IMR-90 (cell line): ENCODE measurements at regions not wholly inside any gene's neighbourhood (a gene's known extent, or its start where the extent isn't known, plus 50 kb on each side); places are given as distances from the start of the nearest gene placed in this dataset.

Experiments used
- ATAC-seq: fragments of 200-7000 bp; cut with Tn5 transposase; 2 replicates; pipeline ENCODE4 v1.9.1; 2020; ENCODE audit warnings: low read depth, mild to moderate bottlenecking, moderate library complexity
- BruUV-seq: library from RNA; stranded (reverse); fragments of 400-500 nt; replicated peaks from 2 replicates; lab custom pipeline; 2021; lab: Mats Ljungman, UMichigan
- CTCF ChIA-PET: fragments of 300-600 bp; formaldehyde crosslinking; extraction: SDS; loops from one replicate; lab custom pipeline; 2021; ENCODE audit warnings: antibody characterized with exemption; lab: Yijun Ruan, JAX
- POLR2A ChIA-PET: fragments of 300-600 bp; sonication (Branson Sonifier 250); formaldehyde crosslinking; loops from one replicate; lab custom pipeline; 2022; ENCODE audit warnings: antibody characterized with exemption; ENCODE audit not compliant: unreplicated experiment; lab: Charles Lee
- DNase-seq: peaks from one replicate; pipeline ENCODE4 v3.0.0; 2013
- H2AFZ ChIP-seq: replicated peaks from 2 replicates; pipeline ENCODE3; 2013; ENCODE audit warnings: low read length, mild to moderate bottlenecking; ENCODE audit not compliant: poor library complexity
- H2AK5ac ChIP-seq: 2 replicates; pipeline ENCODE4 v1.6.1; 2013; ENCODE audit warnings: low read depth, low read length, inconsistent platforms
- H2AK9ac ChIP-seq: replicated peaks from 2 replicates; pipeline ENCODE3; 2013; ENCODE audit warnings: mild to moderate bottlenecking, low read depth, low read length, moderate library complexity; ENCODE audit not compliant: poor library complexity
- H2BK120ac ChIP-seq: 2 replicates; pipeline ENCODE4 v1.6.1; 2013; ENCODE audit warnings: low read depth, low read length, inconsistent platforms
- H2BK15ac ChIP-seq: 3 replicates; pipeline ENCODE4 v1.6.1; 2013; ENCODE audit warnings: low read depth, low read length, inconsistent platforms
- H2BK20ac ChIP-seq: 2 replicates; pipeline ENCODE4 v1.6.1; 2013; ENCODE audit warnings: low read depth, mild to moderate bottlenecking, inconsistent platforms, low read length, moderate library complexity
- H2BK5ac ChIP-seq: 2 replicates; pipeline ENCODE4 v1.6.1; 2013; ENCODE audit warnings: mild to moderate bottlenecking, low read depth, low read length, inconsistent platforms; ENCODE audit not compliant: poor library complexity, severe bottlenecking
- H3K14ac ChIP-seq: replicated peaks from 2 replicates; pipeline ENCODE4 v1.6.1; 2013; ENCODE audit warnings: low read depth, low read length, inconsistent platforms
- H3K18ac ChIP-seq: 2 replicates; pipeline ENCODE4 v1.6.1; 2013; ENCODE audit warnings: low read depth, low read length, control low read depth
- H3K23ac ChIP-seq: 2 replicates; pipeline ENCODE4 v1.6.1; 2013; ENCODE audit warnings: low read depth, low read length, inconsistent platforms
- H3K27ac ChIP-seq: 2 replicates; pipeline ENCODE4 v1.5.1; 2013; ENCODE audit warnings: mild to moderate bottlenecking, control low read depth, low read length; ENCODE audit not compliant: insufficient read depth
- H3K27me3 ChIP-seq: 2 replicates; pipeline ENCODE4 v1.6.1; 2013; ENCODE audit warnings: low read length; ENCODE audit not compliant: control insufficient read depth, insufficient read depth
- H3K36me3 ChIP-seq: 2 replicates; pipeline ENCODE4 v1.6.1; 2013; ENCODE audit warnings: low read length, mixed read lengths; ENCODE audit not compliant: control insufficient read depth, insufficient read depth
- H3K4ac ChIP-seq: 2 replicates; pipeline ENCODE4 v1.6.1; 2013; ENCODE audit warnings: low read depth, low read length, inconsistent platforms
- H3K4me1 ChIP-seq: 2 replicates; pipeline ENCODE4 v1.6.1; 2013; ENCODE audit warnings: low read length, mixed read lengths; ENCODE audit not compliant: control insufficient read depth, insufficient read depth
- H3K4me2 ChIP-seq: 2 replicates; pipeline ENCODE4 v1.6.1; 2013; ENCODE audit warnings: low read depth, mild to moderate bottlenecking, control low read depth, low read length, moderate library complexity
- H3K4me3 ChIP-seq: 2 replicates; pipeline ENCODE4 v1.5.1; 2013; ENCODE audit warnings: low read depth, mild to moderate bottlenecking, control low read depth, low read length, moderate library complexity; ENCODE audit not compliant: insufficient read depth
- H3K56ac ChIP-seq: 2 replicates; pipeline ENCODE4 v1.6.1; 2013; ENCODE audit warnings: low read length, inconsistent platforms; ENCODE audit not compliant: insufficient read depth; ENCODE audit errors: extremely low read depth
- H3K79me1 ChIP-seq, 2 experiments: 2 replicates each; pipeline ENCODE4 v1.6.1; 2013; ENCODE audit warnings: low read length in 2 of 2, inconsistent platforms in 1 of 2, low read depth in 1 of 2
- H3K9ac ChIP-seq: 2 replicates; pipeline ENCODE4 v1.6.1; 2013; ENCODE audit warnings: low read depth, low read length, control low read depth
- H3K9me1 ChIP-seq: 2 replicates; pipeline ENCODE4 v1.6.1; 2013; ENCODE audit warnings: low read length, inconsistent platforms; ENCODE audit not compliant: insufficient read depth
- H3K9me3 ChIP-seq: 2 replicates; pipeline ENCODE4 v1.6.1; 2013; ENCODE audit warnings: low read length; ENCODE audit not compliant: control insufficient read depth, insufficient read depth
- H4K20me1 ChIP-seq: 2 replicates; pipeline ENCODE4 v1.6.1; 2013; ENCODE audit warnings: low read length, inconsistent platforms; ENCODE audit not compliant: insufficient read depth
- H4K5ac ChIP-seq: 2 replicates; pipeline ENCODE4 v1.6.1; 2013; ENCODE audit warnings: mild to moderate bottlenecking, low read depth, low read length, control low read depth
- H4K8ac ChIP-seq, 2 experiments: 2 replicates each; pipeline ENCODE4 v1.6.1; 2013; ENCODE audit warnings: low read depth in 2 of 2, low read length in 2 of 2, control low read depth in 1 of 2, inconsistent platforms in 1 of 2
- H4K91ac ChIP-seq: 2 replicates; pipeline ENCODE4 v1.6.1; 2013; ENCODE audit warnings: low read depth, low read length, inconsistent platforms; ENCODE audit not compliant: insufficient read depth
- BHLHE40 ChIP-seq: fragments of 150-350 bp; IDR thresholded peaks from 2 replicates; pipeline ENCODE4 v1.6.1; 2016; ENCODE audit warnings: mild to moderate bottlenecking, low read depth, low read length
- CEBPB ChIP-seq: IDR thresholded peaks from 2 replicates; pipeline ENCODE4 v1.6.1; 2012; ENCODE audit warnings: low read depth, low read length, improper control_type of control experiment
- MAFK ChIP-seq: IDR thresholded peaks from 2 replicates; pipeline ENCODE4 v1.6.1; 2012; ENCODE audit warnings: low read depth, low read length, improper control_type of control experiment
- MAZ ChIP-seq: IDR thresholded peaks from 2 replicates; pipeline ENCODE4 v1.6.1; 2012; ENCODE audit warnings: low read depth, mild to moderate bottlenecking, low read length, improper control_type of control experiment, moderate library complexity, borderline replicate concordance
- NFE2L2 ChIP-seq: fragments of 150-350 bp; IDR thresholded peaks from 2 replicates; pipeline ENCODE4 v1.6.1; 2016; ENCODE audit warnings: low read depth, mild to moderate bottlenecking, low read length
- POLR2A ChIP-seq: IDR thresholded peaks from 2 replicates; pipeline ENCODE4 v1.6.1; 2012; ENCODE audit warnings: mild to moderate bottlenecking, low read depth, low read length
- RAD21 ChIP-seq: IDR thresholded peaks from 2 replicates; pipeline ENCODE4 v1.6.1; 2012; ENCODE audit warnings: low read length, improper control_type of control experiment
- RCOR1 ChIP-seq: IDR thresholded peaks from 2 replicates; pipeline ENCODE4 v1.6.1; 2012; ENCODE audit warnings: mild to moderate bottlenecking, low read length, improper control_type of control experiment; ENCODE audit not compliant: insufficient replicate concordance
- WGBS, 2 experiments: methylation state at CpG; one replicate each; pipeline versions ENCODE4 v1.1.5 to v1.1.7; 2013; ENCODE audit warnings: missing lambda C conversion rate in 2 of 2; ENCODE audit not compliant: insufficient read length in 1 of 2; ENCODE audit errors: extremely low coverage in 2 of 2; 5-methylcytosine and 5-hydroxymethylcytosine counted together
- dilution Hi-C: fragments of 300-500 bp; cut with HindIII; formaldehyde crosslinking; loops from one replicate; pipeline ENCODE4 v1.14.3; 2018; ENCODE audit warnings: low sequenced_read_pairs; ENCODE audit not compliant: unreplicated experiment
- in situ Hi-C: fragments of 300-500 bp; cut with MboI; formaldehyde crosslinking; loops from 3 replicates; pipeline ENCODE4 v1.14.3; 2019; ENCODE audit warnings: low sequenced_read_pairs, inconsistent platforms, mixed read lengths
- intact Hi-C: fragments of 100-400 bp; cut with micrococcal nuclease; formaldehyde crosslinking; loops from 2 replicates; pipeline ENCODE4 v1.10.0; 2022

GRCh38 chr1:90313778-90314177 is 318.9 kb downstream of the ZNF326 start:
- no peak overlapping the region for H2BK15ac ChIP-seq
- no peak for TF ChIP-seq CEBPB
- no peak for TF ChIP-seq MAZ
- no peak for TF ChIP-seq RCOR1
- no peak for TF ChIP-seq NFE2L2
- TF ChIP-seq POLR2A, result no peak
- no peak for TF ChIP-seq MAFK
- no peak for TF ChIP-seq RAD21
- TF ChIP-seq BHLHE40, result no peak
- no peak overlapping the region for H3K56ac ChIP-seq
- H3K14ac ChIP-seq, result no peak overlapping the region
- H3K4me2 ChIP-seq, result no peak overlapping the region
- no peak overlapping the region for H3K18ac ChIP-seq
- H2AFZ ChIP-seq, result no peak overlapping the region
- no peak overlapping the region for H2BK120ac ChIP-seq
- H3K4ac ChIP-seq, result no peak overlapping the region
- no peak overlapping the region for H4K8ac ChIP-seq
- DNase-seq, result no peak
- ChIA-PET CTCF (no interaction called here), POLR2A (no interaction called here)
- no TSS peak for BruUV-seq
- H3K23ac ChIP-seq, result no peak overlapping the region
- H3K79me1 ChIP-seq, result no peaks in the 10 kb centered on the region
- no peak overlapping the region for H3K4me3 ChIP-seq
- no peaks in the 10 kb centered on the region for H3K9me3 ChIP-seq
- H3K4me1 ChIP-seq, result no peaks in the 10 kb centered on the region
- no peak overlapping the region for H2BK5ac ChIP-seq
- ATAC-seq, result no peak
- dilution Hi-C loops, result no loop called here
- in situ Hi-C loops, result no loop called here
- no peak overlapping the region for H4K5ac ChIP-seq
- no peak overlapping the region for H3K9ac ChIP-seq
- no peak overlapping the region for H2BK20ac ChIP-seq
- H3K36me3 ChIP-seq, result no peaks in the 10 kb centered on the region
- no peak overlapping the region for H3K27ac ChIP-seq
- H4K91ac ChIP-seq, result no peak overlapping the region
- no peak overlapping the region for H2AK9ac ChIP-seq
- intact Hi-C loops, result no loop called here
- no peaks in the 10 kb centered on the region for H3K27me3 ChIP-seq
- H4K20me1 ChIP-seq, result no peaks in the 10 kb centered on the region
- WGBS, 2 experiments, result 20% methylated on average over 1 of the region's 3 CpGs; no CpG with 5 or more reads in 1 of the 2 experiments
- H2AK5ac ChIP-seq, result no peak overlapping the region
- H3K9me1 ChIP-seq, result no peaks in the 10 kb centered on the region; the same call in 1 of the 2 replicates
